Thymus (tissue), 11 donors: ENCODE measurements at regions not wholly inside any gene's neighbourhood (a gene's known extent, or its start where the extent isn't known, plus 50 kb on each side); places are given as distances from the start of the nearest gene placed in this dataset.

ENCODE experiments used
- DNase-seq, 9 donors: peaks; one replicate each; pipeline ENCODE4 v3.0.0-alpha.2; 2013; ENCODE audit warnings: low spot score in 9 of 9, low read depth in 6 of 9, missing footprints in 1 of 9
- H3K27ac ChIP-seq, 2 donors: one replicate each; pipeline ENCODE4 v1.5.1; 2013; ENCODE audit warnings: control low read depth in 1 of 2, low read depth in 1 of 2, low read length in 1 of 2, mild to moderate bottlenecking in 1 of 2, moderate library complexity in 1 of 2
- H3K27me3 ChIP-seq, 2 donors: one replicate each; pipeline ENCODE4 v1.5.1; 2013; ENCODE audit warnings: low read length in 1 of 2; ENCODE audit not compliant: control insufficient read depth in 2 of 2, insufficient read depth in 1 of 2
- H3K36me3 ChIP-seq, 2 donors: one replicate each; pipeline ENCODE4 v1.5.1; 2013; ENCODE audit warnings: low read length in 1 of 2, mild to moderate bottlenecking in 1 of 2, moderate library complexity in 1 of 2; ENCODE audit not compliant: control insufficient read depth in 2 of 2, insufficient read depth in 2 of 2
- H3K4me1 ChIP-seq, 2 donors: one replicate each; pipeline ENCODE4 v1.5.1; 2013; ENCODE audit warnings: low read length in 2 of 2; ENCODE audit not compliant: control insufficient read depth in 2 of 2, insufficient read depth in 2 of 2
- H3K4me3 ChIP-seq, 2 donors: one replicate each; pipeline ENCODE4 v1.5.1; 2013; ENCODE audit warnings: low read length in 2 of 2, control low read depth in 1 of 2, mild to moderate bottlenecking in 1 of 2
- H3K9me3 ChIP-seq, 2 donors: one replicate each; pipeline ENCODE4 v1.5.1; 2013; ENCODE audit warnings: low read length in 1 of 2, mild to moderate bottlenecking in 1 of 2; ENCODE audit not compliant: control insufficient read depth in 2 of 2, insufficient read depth in 1 of 2
- WGBS: extraction: QIAGEN DNeasy Blood & Tissue Kit; methylation state at CpG from one replicate; pipeline ENCODE4 v1.1.7; 2013; 5-methylcytosine and 5-hydroxymethylcytosine counted together
- donor health status: healthy.

- Histone ChIP-seq H3K27ac (no peak overlapping the region), H3K27me3 (peaks cover 0 to 6% of the 10 kb centered on the region in 2 donors), H3K4me3 (no peak overlapping the region), H3K9me3 (no peaks in the 10 kb centered on the region), H3K4me1 (no peaks in the 10 kb centered on the region), H3K36me3 (no peaks in the 10 kb centered on the region)
- no peak for DNase-seq
- 88% methylated on average over 17 of the region's 17 CpGs for WGBS
Measured at GRCh38 chr10:131750973-131751826, 149.6 kb upstream of the PPP2R2D start.

GRCh38 chr10:131751827-131752775, 148.7 kb upstream of the PPP2R2D start:
- no peak overlapping the region for H3K4me3 ChIP-seq
- no peaks in the 10 kb centered on the region for H3K4me1 ChIP-seq
- no peak for DNase-seq
- H3K36me3 ChIP-seq, result no peaks in the 10 kb centered on the region
- H3K27me3 ChIP-seq, result peaks cover 0 to 6% of the 10 kb centered on the region in 2 donors
- no peak overlapping the region for H3K27ac ChIP-seq
- 82% methylated on average over 24 of the region's 24 CpGs for WGBS
- no peaks in the 10 kb centered on the region for H3K9me3 ChIP-seq

GRCh38 chr10:131753336-131753735, 147.5 kb upstream of the PPP2R2D start:
- DNase-seq, result no peak
- Histone ChIP-seq H3K4me1 (no peaks in the 10 kb centered on the region), H3K27me3 (peaks cover 0 to 6% of the 10 kb centered on the region in 2 donors), H3K4me3 (no peak overlapping the region), H3K27ac (no peak overlapping the region), H3K9me3 (no peaks in the 10 kb centered on the region), H3K36me3 (no peaks in the 10 kb centered on the region)
- 80% methylated on average over 7 of the region's 7 CpGs for WGBS

GRCh38 chr10:131755200-131755599, 145.6 kb upstream of the PPP2R2D start:
- Histone ChIP-seq H3K9me3 (no peaks in the 10 kb centered on the region), H3K4me1 (no peaks in the 10 kb centered on the region), H3K4me3 (no peak overlapping the region), H3K27ac (no peak overlapping the region), H3K36me3 (no peaks in the 10 kb centered on the region), H3K27me3 (peaks cover 0 to 6% of the 10 kb centered on the region in 2 donors)
- WGBS, result 97% methylated on average over 5 of the region's 5 CpGs
- no peak for DNase-seq

- no peaks in the 10 kb centered on the region for H3K36me3 ChIP-seq
- H3K27ac ChIP-seq, result no peak overlapping the region
- no peak overlapping the region for H3K4me3 ChIP-seq
- no peak for DNase-seq
- no peaks in the 10 kb centered on the region for H3K9me3 ChIP-seq
- H3K4me1 ChIP-seq, result no peaks in the 10 kb centered on the region
- WGBS, result 94% methylated on average over 20 of the region's 20 CpGs
- no peaks in the 10 kb centered on the region for H3K27me3 ChIP-seq
Measured at GRCh38 chr10:131757285-131758058, 143.3 kb upstream of the PPP2R2D start.

GRCh38 chr10:131758062-131758938, 142.5 kb upstream of the PPP2R2D start:
- Histone ChIP-seq H3K4me3 (no peak overlapping the region), H3K9me3 (no peaks in the 10 kb centered on the region), H3K27me3 (no peaks in the 10 kb centered on the region), H3K27ac (no peak overlapping the region), H3K36me3 (no peaks in the 10 kb centered on the region), H3K4me1 (no peaks in the 10 kb centered on the region)
- DNase-seq, result no peak
- WGBS, result 88% methylated on average over 18 of the region's 18 CpGs

- Histone ChIP-seq H3K27ac (no peak overlapping the region), H3K36me3 (no peaks in the 10 kb centered on the region), H3K4me1 (no peaks in the 10 kb centered on the region), H3K4me3 (no peak overlapping the region), H3K9me3 (no peaks in the 10 kb centered on the region), H3K27me3 (no peaks in the 10 kb centered on the region)
- no peak for DNase-seq
- 91% methylated on average over 9 of the region's 9 CpGs for WGBS
Measured at GRCh38 chr10:131758939-131759301, 141.9 kb upstream of the PPP2R2D start.

GRCh38 chr10:131759347-131759746, 141.5 kb upstream of the PPP2R2D start:
- H3K36me3 ChIP-seq, result no peaks in the 10 kb centered on the region
- H3K27ac ChIP-seq, result no peak overlapping the region
- H3K4me1 ChIP-seq, result no peaks in the 10 kb centered on the region
- WGBS, result 95% methylated on average over 15 of the region's 15 CpGs
- H3K9me3 ChIP-seq, result no peaks in the 10 kb centered on the region
- H3K27me3 ChIP-seq, result no peaks in the 10 kb centered on the region
- no peak for DNase-seq
- H3K4me3 ChIP-seq, result no peak overlapping the region
